ENCODE measurements at regions not wholly inside any gene's neighbourhood (a gene's known extent, or its start where the extent isn't known, plus 50 kb on each side); places are given as distances from the start of the nearest gene placed in this dataset.

DNA sequence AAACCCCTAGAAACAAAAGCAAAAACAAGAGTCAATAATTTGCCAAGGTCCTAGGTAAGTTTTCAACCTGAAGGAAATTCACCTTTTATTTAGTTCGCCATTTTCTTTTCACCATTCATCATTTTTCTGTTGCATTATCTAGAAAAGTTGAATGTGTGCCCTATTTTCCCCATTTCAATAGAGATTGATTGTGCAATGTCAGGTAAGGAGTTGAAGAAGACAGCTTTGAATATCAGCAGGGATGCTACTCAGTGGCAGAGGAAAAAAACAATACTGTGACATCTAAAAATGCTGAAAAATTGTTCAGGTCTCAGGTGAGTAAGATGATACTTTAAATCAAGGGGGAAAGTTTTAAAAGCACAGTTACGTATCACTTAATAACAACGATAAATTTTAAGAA, 813.7 kb downstream of the DTWD2 start:
- H3K9me3 Mint-ChIP-seq = peaks cover 7% of the 10 kb centered on the region; the same call in 1 of the 2 replicates
- no peak overlapping the region for H3K27ac Mint-ChIP-seq
- POLR2A ChIA-PET = no interaction called here
- no peak overlapping the region for H3K4me3 Mint-ChIP-seq
- H3K27me3 Mint-ChIP-seq (ENCODE audit: low read depth) = no peaks in the 10 kb centered on the region
- TF ChIP-seq KAT7 (CRISPR knock-in tag; IDR thresholded peaks at IDR 0.05; ENCODE audit: borderline replicate concordance) = no peak
- TF ChIP-seq NFATC4 (CRISPR knock-in tag; IDR thresholded peaks at IDR 0.05) = no peak
- no peak for TF ChIP-seq IRF1 (CRISPR knock-in tag; IDR thresholded peaks at IDR 0.05)
- TF ChIP-seq, protein P1, sequence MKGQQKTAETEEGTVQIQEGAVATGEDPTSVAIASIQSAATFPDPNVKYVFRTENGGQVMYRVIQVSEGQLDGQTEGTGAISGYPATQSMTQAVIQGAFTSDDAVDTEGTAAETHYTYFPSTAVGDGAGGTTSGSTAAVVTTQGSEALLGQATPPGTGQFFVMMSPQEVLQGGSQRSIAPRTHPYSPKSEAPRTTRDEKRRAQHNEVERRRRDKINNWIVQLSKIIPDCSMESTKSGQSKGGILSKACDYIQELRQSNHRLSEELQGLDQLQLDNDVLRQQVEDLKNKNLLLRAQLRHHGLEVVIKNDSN (CRISPR knock-in tag; IDR thresholded peaks at IDR 0.05) = no peak
- TF ChIP-seq TEAD4 (CRISPR knock-in tag; IDR thresholded peaks at IDR 0.05) = no peak
- ATAC-seq (no peak), DNase-seq (ENCODE audit: low spot score) (no peak)
- H3K4me1 Mint-ChIP-seq = peaks cover 8% of the 10 kb centered on the region; the same call in 1 of the 2 replicates
- H3K36me3 Mint-ChIP-seq = no peaks in the 10 kb centered on the region
- CTCF ChIA-PET = no interaction called here

DNA sequence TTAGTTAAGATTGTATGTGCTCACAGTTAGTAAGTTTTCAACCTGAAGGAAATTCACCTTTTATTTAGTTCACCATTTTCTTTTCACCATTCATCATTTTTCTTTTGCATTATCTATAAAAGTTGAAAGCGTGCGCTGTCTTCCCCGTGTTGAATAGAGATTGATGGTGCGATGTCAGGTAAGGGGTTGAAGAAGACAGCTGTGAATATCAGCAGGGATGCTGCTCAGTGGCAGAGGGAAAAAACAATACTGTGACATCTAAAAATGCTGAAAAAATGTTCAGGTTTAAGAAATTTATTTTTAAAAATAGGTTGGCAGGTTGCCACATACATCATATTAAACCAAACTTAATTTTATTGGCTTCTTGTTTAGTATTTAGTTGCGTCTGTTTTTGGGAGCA, 815.0 kb downstream of the DTWD2 start:
- TF ChIP-seq ATF2 (CRISPR knock-in tag; IDR thresholded peaks at IDR 0.05; ENCODE audit: borderline replicate concordance, low read depth) (no peak), ETV6 (CRISPR knock-in tag; IDR thresholded peaks at IDR 0.05) (no peak), ZNF396 (CRISPR knock-in tag; IDR thresholded peaks at IDR 0.05; ENCODE audit: borderline replicate concordance) (no peak), EMX1 (CRISPR knock-in tag; IDR thresholded peaks at IDR 0.05) (no peak), MYBL2 (CRISPR knock-in tag; IDR thresholded peaks at IDR 0.05) (no peak), ATF3 (CRISPR knock-in tag; conservative IDR thresholded peaks at IDR 0.05) (no peak), ZNF423 (CRISPR knock-in tag; IDR thresholded peaks at IDR 0.05) (no peak), ZNF416 (CRISPR knock-in tag; IDR thresholded peaks at IDR 0.05) (no peak)
- DNase-seq (ENCODE audit: low spot score) = no peak
- ChIA-PET POLR2A (no interaction called here), CTCF (no interaction called here)
- no peak for ATAC-seq
- H3K36me3 Mint-ChIP-seq = no peaks in the 10 kb centered on the region
- H3K27ac Mint-ChIP-seq = no peak overlapping the region
- H3K9me3 Mint-ChIP-seq = peaks cover 7% of the 10 kb centered on the region; the same call in 1 of the 2 replicates
- no peak overlapping the region for H3K4me3 Mint-ChIP-seq
- H3K27me3 Mint-ChIP-seq (ENCODE audit: low read depth) = no peaks in the 10 kb centered on the region
- H3K4me1 Mint-ChIP-seq = peaks cover 8% of the 10 kb centered on the region; the same call in 1 of the 2 replicates

- no peak for ATAC-seq
- DNase-seq (ENCODE audit: low spot score) = no peak
- ChIA-PET POLR2A (interaction anchor here (0.6 kb wide), 2 partner anchors 23 to 164 kb away, joined by 4 read pairs; no protein-coding TSS in a partner anchor), CTCF (no interaction called here)
- H3K4me3 Mint-ChIP-seq = no peak overlapping the region
- H3K27ac Mint-ChIP-seq = no peak overlapping the region
- no peaks in the 10 kb centered on the region for H3K9me3 Mint-ChIP-seq
- TF ChIP-seq GRHL2 (CRISPR knock-in tag; IDR thresholded peaks at IDR 0.05; ENCODE audit: insufficient replicate concordance, severe bottlenecking) (no peak), JAZF1 (CRISPR knock-in tag; IDR thresholded peaks at IDR 0.05) (no peak)
- no peaks in the 10 kb centered on the region for H3K4me1 Mint-ChIP-seq
- no peaks in the 10 kb centered on the region for H3K36me3 Mint-ChIP-seq
- no peaks in the 10 kb centered on the region for H3K27me3 Mint-ChIP-seq (ENCODE audit: low read depth)
These were observed 822.7 kb downstream of the DTWD2 start for GRCh38 chr5:118165619-118166018.

GRCh38 chr5:118156181-118156580, 832.2 kb downstream of the DTWD2 start:
- no peaks in the 10 kb centered on the region; the same call in 1 of the 2 replicates for H3K27me3 Mint-ChIP-seq (ENCODE audit: low read depth)
- no peak for DNase-seq (ENCODE audit: low spot score)
- no peak overlapping the region for H3K4me3 Mint-ChIP-seq
- no peak overlapping the region for H3K27ac Mint-ChIP-seq
- H3K4me1 Mint-ChIP-seq = peaks cover 3% of the 10 kb centered on the region; the same call in 1 of the 2 replicates
- ChIA-PET POLR2A (no interaction called here), CTCF (no interaction called here)
- ATAC-seq = no peak
- H3K9me3 Mint-ChIP-seq = peaks cover 6% of the 10 kb centered on the region
- H3K36me3 Mint-ChIP-seq = no peaks in the 10 kb centered on the region
- no peak for TF ChIP-seq PREB (CRISPR knock-in tag; IDR thresholded peaks at IDR 0.05; ENCODE audit: borderline replicate concordance)
- TF ChIP-seq, protein P2, sequence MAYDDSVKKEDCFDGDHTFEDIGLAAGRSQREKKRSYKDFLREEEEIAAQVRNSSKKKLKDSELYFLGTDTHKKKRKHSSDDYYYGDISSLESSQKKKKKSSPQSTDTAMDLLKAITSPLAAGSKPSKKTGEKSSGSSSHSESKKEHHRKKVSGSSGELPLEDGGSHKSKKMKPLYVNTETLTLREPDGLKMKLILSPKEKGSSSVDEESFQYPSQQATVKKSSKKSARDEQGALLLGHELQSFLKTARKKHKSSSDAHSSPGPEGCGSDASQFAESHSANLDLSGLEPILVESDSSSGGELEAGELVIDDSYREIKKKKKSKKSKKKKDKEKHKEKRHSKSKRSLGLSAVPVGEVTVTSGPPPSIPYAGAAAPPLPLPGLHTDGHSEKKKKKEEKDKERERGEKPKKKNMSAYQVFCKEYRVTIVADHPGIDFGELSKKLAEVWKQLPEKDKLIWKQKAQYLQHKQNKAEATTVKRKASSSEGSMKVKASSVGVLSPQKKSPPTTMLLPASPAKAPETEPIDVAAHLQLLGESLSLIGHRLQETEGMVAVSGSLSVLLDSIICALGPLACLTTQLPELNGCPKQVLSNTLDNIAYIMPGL (CRISPR knock-in tag; IDR thresholded peaks at IDR 0.05) = no peak
- TF ChIP-seq NFE2L1 (CRISPR knock-in tag; IDR thresholded peaks at IDR 0.05) = no peak
- no peak for TF ChIP-seq IRF1 (CRISPR knock-in tag; IDR thresholded peaks at IDR 0.05)
- no peak for TF ChIP-seq E2F5 (CRISPR knock-in tag; IDR thresholded peaks at IDR 0.05)
- TF ChIP-seq TEAD4 (CRISPR knock-in tag; IDR thresholded peaks at IDR 0.05) = no peak
- no peak for TF ChIP-seq NFATC4 (CRISPR knock-in tag; IDR thresholded peaks at IDR 0.05)
